HG03280 (cell line): ENCODE measurements at regions not wholly inside any gene's neighbourhood (a gene's known extent, or its start where the extent isn't known, plus 50 kb on each side); places are given as distances from the start of the nearest gene placed in this dataset.
"Not testable (repeated sequence)": the region's sequence is repeated elsewhere in the genome, so short reads cannot be mapped to it uniquely, and the experiment has no call there.

ENCODE experiments used
- ATAC-seq: cut with Tn5 transposase; IDR thresholded peaks from one replicate; pipeline ENCODE4 v1.9.1; 2021; ENCODE audit warnings: mild to moderate bottlenecking, moderate library complexity; ENCODE audit not compliant: unreplicated experiment

- ATAC-seq, result not testable (repeated sequence)
These were observed 180.3 kb downstream of the NPIPA7 start for GRCh38 chr16:16559179-16559740.

DNA sequence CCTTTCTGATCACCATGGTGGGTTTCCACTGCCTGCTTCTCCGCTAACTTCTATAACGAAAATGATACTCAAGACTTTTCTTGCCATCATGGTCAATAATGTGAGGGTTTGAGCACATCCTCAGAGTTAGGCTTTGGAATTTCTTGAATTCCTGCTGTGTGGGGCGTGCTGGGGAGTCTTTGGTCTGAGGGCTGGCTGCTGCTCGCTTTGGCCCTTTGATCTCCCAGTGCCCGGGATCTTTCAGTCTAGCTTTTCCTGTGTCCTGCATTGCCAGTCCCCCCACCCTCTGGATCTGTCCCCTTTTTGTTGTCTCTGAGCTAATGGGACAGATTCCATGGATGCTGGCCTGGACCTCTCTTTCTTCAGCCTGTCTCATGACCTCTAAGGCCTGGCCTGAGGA lies 182.6 kb downstream of the NPIPA7 start:
- ATAC-seq, result not testable (repeated sequence)

DNA sequence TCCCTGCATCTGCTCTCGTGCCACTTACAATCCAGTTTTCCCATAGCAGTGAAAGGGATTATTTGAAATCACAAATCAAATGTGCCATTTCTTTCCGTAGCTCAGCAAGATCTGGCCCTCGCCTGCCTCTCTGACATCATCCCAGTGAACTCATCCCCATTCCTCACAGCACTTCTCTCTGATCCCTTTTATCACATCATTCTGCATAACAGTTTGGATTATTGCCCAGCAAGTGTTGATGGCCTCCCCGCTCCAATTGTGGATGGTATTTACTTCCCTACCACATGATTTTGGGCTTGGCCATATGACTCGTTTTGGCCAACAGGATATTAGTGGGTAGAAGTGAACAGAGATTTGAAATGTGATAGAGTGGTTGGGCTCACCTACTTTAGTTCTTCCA lies 185.0 kb downstream of the NPIPA7 start:
- not testable (repeated sequence) for ATAC-seq

DNA sequence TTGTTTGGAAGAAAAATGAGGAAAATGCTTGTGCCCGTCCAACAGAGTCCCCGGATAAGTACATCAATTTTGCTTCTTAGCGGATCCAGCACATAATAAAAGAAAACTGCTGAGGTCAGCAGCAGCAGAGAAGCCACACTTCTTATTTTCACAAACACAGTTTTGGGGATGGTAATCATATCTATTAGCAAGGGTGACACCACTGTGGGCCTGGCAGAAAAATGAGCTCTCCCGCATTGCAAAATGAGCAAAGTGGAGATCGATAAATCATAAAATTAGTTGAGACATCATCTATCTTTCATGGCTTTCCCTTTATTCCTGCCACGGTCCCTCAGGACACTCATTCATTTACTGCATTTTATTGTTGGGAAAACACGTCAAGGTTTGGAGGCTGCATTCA lies 186.4 kb downstream of the NPIPA7 start:
- ATAC-seq, result not testable (repeated sequence)

GRCh38 chr16:16570055-16570454 lies 191.1 kb downstream of the NPIPA7 start:
- ATAC-seq, result not testable (repeated sequence)

DNA sequence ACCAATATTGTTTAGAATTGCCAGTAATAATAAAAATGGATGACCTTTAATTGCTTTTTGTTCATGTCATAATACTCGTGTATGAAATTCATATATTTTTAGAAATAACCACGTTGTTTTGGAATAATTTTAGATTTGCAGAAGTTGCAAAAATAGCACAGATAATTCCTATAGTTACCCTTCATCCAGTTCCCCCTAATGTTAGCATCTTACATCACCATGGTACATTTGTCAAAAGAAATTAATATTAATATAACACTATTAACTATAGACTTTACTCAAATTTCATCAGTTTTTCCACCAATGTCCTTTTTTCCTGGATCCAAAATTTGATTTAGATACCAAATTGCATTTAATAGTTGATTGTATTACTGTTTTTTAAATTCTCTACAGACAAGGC lies 191.9 kb downstream of the NPIPA7 start:
- ATAC-seq, result not testable (repeated sequence)

DNA sequence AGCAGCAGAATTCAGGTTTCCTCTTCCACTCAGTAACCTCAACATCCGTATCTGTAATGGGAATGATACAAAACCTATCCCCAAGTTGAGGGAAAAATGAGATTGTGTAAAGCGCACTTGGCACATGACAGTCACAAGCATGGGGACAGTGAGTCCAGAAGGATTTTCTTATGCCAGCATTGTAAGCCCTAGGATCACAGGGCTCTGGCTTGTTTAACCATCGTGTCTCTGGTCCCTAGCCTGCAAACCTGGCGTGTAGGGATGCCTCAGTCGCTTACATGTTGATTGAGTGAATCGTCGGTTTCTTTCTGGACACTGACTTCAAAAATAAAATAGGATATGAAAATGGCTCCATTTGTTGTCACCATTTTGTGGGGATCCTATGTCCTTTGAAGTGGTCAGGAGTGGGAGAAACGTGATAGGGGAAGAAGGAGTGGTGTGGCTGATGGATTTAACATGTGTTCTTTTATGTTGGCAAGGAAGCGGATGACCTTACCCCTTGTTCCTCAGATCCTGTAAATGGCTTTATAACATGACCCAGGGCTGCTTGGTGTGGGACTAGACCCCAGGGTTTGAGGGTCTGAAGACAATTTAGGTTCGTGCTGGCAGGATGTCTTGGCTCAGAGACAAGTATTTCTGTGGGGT lies 193.3 kb downstream of the NPIPA7 start:
- not testable (repeated sequence) for ATAC-seq

DNA sequence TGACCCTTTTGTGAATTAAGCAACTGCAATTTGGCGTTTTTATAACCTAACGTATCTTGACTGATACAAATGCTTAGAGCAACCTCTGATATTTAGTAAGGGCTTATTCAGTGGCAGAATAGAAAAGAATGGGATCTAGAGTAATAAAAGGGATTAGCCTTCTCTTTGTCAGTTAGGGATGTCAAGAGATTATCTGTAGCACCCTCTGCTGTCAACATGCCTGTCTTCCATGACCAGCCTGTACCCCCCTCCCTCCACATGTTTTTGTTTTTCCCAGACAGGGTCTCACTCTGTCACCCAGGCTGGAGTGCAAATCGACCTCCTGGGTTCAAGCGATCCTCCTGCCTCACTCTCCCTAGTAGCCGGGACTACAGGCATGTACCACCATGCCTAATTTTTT lies 198.1 kb downstream of the NPIPA7 start:
- not testable (repeated sequence) for ATAC-seq

DNA sequence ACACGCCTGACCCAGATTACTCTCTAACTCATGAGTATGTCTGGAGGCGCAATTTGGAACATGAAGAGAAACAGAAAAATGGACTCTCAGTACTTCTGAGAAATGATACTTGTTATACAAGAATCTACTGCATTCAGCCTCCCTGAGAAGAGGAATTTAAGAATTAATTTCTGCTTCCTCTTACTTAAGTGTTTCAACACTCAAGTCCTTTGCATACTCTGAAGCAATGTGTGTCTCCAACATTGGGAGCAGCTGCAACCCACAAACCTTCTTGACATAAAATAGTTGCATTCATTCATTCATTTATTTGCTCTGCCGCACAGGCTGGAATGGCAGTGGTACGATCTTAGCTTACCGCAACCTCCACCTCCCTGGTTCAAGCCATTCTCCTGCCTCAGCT lies 199.8 kb downstream of the NPIPA7 start:
- ATAC-seq, result no peak

- ATAC-seq, result not testable (repeated sequence)
These were observed 204.0 kb downstream of the NPIPA7 start for GRCh38 chr16:16582916-16583315.

GRCh38 chr16:16586073-16586651 lies 207.2 kb downstream of the NPIPA7 start:
- not testable (repeated sequence) for ATAC-seq

DNA sequence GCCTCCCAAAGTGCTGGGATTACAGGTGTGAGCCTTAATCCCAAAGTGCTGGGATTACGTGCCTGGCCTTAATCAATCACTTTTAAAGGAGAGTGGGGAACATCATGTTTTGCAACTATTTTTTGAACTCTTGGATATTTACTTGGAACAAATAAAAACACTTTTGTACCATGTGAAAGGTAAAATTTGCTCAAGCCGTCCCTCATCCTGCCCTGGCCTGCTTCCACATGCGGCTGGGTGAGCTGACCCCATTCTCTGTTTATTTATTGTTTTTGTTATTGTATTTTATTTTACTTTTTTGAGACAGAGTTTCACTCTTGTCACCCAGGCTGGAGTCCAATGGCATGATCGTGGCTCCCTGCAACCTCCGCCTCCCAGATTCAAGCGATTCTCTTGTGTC lies 208.0 kb downstream of the NPIPA7 start:
- not testable (repeated sequence) for ATAC-seq

- not testable (repeated sequence) for ATAC-seq
These were observed 209.5 kb downstream of the NPIPA7 start for GRCh38 chr16:16588436-16588835.

DNA sequence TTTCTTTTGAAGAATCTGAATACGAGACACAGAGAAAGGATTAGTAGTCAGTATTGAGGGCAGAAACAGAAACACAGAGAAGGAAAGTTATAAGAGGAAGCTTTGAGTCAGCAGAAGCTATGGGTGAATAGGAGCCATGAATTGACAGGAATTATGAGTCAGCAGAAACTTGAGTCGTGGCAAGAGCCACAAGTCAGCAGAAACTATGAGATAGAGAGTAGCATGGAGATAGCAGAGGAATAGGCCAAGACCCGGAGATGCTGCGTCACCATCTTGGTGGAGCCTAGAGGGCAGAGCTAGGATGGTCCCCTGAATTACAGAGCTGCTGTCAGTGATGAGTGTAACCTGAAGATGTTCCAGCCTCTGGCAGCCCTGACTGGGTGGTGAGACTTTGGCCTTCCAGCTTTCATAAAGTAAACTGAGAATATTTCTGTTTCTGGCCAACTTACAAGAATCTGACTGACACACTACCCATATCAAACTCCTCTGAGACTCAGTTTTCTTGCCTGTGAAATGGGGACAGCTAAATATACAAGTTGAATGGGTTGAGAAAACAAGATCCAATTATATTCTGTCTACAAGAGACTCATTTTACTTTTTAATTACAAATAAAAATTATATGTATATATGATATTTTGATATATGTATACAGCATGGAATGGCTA lies 211.8 kb downstream of the NPIPA7 start:
- ATAC-seq, result peak; percentile 61

DNA sequence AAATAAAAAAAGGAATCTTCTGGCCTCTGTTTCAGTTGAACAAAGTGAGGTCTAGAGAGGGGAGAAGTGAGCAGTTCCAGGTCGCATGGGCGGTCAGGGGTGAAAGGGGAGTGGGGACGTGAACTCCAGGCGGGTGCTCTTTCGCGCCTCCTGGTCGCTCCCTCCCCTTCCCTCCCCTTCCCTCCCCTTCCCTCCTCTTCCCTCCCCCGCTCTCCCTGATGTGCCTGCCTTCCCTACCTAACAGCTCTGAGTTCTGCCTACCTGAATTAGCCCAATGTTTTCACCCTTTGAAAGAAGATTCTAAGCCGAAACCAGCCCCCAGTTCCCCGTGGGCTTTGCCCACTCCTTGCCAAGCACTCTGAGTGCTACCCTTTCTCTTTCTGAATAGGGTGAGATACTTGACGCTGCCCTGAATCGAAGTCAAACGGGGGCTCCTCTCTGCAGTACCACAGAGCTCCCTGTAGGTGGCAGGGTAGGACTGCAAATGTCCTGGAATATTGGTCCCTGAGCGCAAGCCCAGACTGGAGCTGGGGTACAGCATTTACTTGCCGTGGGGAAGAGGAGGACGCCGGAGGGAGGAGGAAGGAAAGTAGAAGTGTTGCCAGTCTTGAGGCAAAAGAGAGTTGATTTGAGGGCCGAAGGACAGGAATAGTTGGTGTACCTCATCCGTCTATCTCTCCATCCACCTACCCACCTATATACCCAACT lies 214.4 kb downstream of the NPIPA7 start:
- not testable (repeated sequence) for ATAC-seq

GRCh38 chr16:16595029-16595718 lies 216.2 kb downstream of the NPIPA7 start:
- not testable (repeated sequence) for ATAC-seq

DNA sequence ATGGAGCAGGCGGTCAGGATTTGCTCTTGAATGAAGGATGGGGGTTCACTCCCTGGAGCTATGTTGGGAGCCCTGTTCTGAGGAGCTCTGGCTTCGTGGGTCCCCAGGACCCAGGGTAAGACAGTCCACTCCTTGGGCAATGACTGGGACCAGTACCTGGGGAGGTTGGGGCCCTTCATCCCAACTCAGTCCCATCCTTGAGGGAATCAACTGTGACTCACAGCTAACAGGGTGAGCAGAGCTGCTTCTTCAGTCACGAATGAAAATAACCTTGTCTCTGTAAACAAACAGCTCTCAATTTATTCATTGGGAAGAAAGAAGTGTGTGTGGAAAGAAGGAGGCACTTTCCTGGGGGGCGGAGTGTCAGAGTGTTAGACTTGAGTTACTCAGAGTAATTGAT lies 222.3 kb downstream of the NPIPA7 start:
- ATAC-seq, result not testable (repeated sequence)

- not testable (repeated sequence) for ATAC-seq
These were observed 228.6 kb downstream of the NPIPA7 start for GRCh38 chr16:16607401-16608082.

GRCh38 chr16:16609627-16610026 lies 230.7 kb downstream of the NPIPA7 start:
- ATAC-seq, result not testable (repeated sequence)

DNA sequence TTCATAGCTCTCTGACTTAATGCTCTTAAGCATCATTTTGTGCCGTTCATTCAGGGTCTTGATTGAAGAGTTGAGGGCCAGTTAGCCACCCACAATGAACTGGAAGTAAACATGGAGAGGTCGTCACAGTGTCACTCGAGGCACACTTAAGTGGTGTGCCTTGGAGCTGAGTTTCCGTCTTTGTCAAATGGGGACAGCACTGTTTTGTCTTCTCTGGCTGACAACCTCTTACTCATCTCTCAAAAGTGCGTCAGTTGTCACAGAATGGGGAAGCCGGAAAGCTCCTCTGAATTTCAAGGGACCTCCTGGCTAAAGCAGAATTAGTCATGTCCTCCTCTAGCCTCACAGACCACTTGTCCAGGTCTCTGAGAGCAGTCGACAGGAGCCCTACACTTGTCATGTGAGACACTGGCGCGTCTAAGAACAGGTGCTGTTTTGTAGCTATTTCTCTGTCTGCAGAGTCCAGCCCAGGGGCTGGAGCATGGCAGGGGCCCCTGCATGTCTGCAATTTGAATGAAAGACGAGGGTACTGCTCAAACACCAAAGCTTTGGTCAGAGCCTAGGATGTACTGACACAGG lies 231.5 kb downstream of the NPIPA7 start:
- ATAC-seq, result not testable (repeated sequence)
